ENCODE measurements at regions not wholly inside any gene's neighbourhood (a gene's known extent, or its start where the extent isn't known, plus 50 kb on each side); places are given as distances from the start of the nearest gene placed in this dataset.

GRCh38 chr18:1578505-1578904 is 673.8 kb downstream of the ADCYAP1 start:
- TF ChIP-seq CTCF (IDR thresholded peaks at IDR 0.05; ENCODE audit: low read depth, low read length): no peak
- H3K4me3 ChIP-seq (ENCODE audit: low read depth, low read length): no peak overlapping the region

- no peak overlapping the region for H3K4me3 ChIP-seq (ENCODE audit: low read depth, low read length)
- TF ChIP-seq CTCF (IDR thresholded peaks at IDR 0.05; ENCODE audit: low read depth, low read length): no peak
Measured at GRCh38 chr18:1581581-1581980, 676.9 kb downstream of the ADCYAP1 start.

- H3K4me3 ChIP-seq (ENCODE audit: low read depth, low read length): no peak overlapping the region
- no peak for TF ChIP-seq CTCF (IDR thresholded peaks at IDR 0.05; ENCODE audit: low read depth, low read length)
Measured at GRCh38 chr18:1585881-1586488, 681.3 kb downstream of the ADCYAP1 start.

GRCh38 chr18:1593091-1593490 is 688.4 kb downstream of the ADCYAP1 start:
- no peak for TF ChIP-seq CTCF (IDR thresholded peaks at IDR 0.05; ENCODE audit: low read depth, low read length)
- no peak overlapping the region for H3K4me3 ChIP-seq (ENCODE audit: low read depth, low read length)

- TF ChIP-seq CTCF (IDR thresholded peaks at IDR 0.05; ENCODE audit: low read depth, low read length): no peak
- no peak overlapping the region for H3K4me3 ChIP-seq (ENCODE audit: low read depth, low read length)
Measured at GRCh38 chr18:1595195-1595594, 690.5 kb downstream of the ADCYAP1 start.

- H3K4me3 ChIP-seq (ENCODE audit: low read depth, low read length): no peak overlapping the region
- no peak for TF ChIP-seq CTCF (IDR thresholded peaks at IDR 0.05; ENCODE audit: low read depth, low read length)
Measured at GRCh38 chr18:1599196-1599595, 694.5 kb downstream of the ADCYAP1 start.

GRCh38 chr18:1604751-1605150 is 700.1 kb downstream of the ADCYAP1 start:
- H3K4me3 ChIP-seq (ENCODE audit: low read depth, low read length): no peak overlapping the region
- no peak for TF ChIP-seq CTCF (IDR thresholded peaks at IDR 0.05; ENCODE audit: low read depth, low read length)

All from WI38 (cell line).